ENCODE measurements at regions not wholly inside any gene's neighbourhood (a gene's known extent, or its start where the extent isn't known, plus 50 kb on each side); places are given as distances from the start of the nearest gene placed in this dataset.

GRCh38 chr18:64332835-64333234, 183.9 kb upstream of the LINC00305 start:
- Histone ChIP-seq H3K4me1 (peaks cover 0 to 17% (median 0%) of the 10 kb centered on the region in 9 donors), H3K27ac (no peak overlapping the region), H3K9me3 (no peaks in the 10 kb centered on the region), H3K36me3 (no peaks in the 10 kb centered on the region), H3K4me3 (no peak overlapping the region), H3K27me3 (no peaks in the 10 kb centered on the region)
- 64 to 67% methylated on average over 6 of the region's 6 CpGs for WGBS, 2 donors
- DNase-seq (no peak), ATAC-seq (no peak)
- intact Hi-C loops (cut with DNase I) = no loop called here
- no peak for TF ChIP-seq CTCF (IDR thresholded peaks at IDR 0.05)

DNA sequence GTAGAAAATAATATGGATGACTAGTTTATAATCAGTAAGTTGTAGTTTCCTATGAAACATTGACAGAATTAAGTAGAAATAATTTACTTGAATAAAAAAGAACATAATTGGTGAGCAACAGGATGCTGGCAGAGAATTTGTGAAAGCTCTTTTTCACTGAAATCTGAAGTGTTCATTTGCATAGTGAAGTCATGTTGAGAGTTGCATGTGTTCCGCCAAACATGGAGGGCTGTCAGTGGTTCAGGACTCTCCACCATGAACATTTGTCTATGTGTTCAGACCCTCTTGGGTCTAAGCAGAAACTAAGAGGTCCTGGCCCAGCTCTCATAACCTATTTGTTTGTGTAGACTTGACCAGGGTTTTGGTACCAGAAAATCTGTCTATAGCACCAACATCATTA, 182.5 kb upstream of the LINC00305 start:
- H3K27ac ChIP-seq = no peak overlapping the region
- TF ChIP-seq CTCF (IDR thresholded peaks at IDR 0.05) = no peak
- no peak for DNase-seq
- no peaks in the 10 kb centered on the region for H3K27me3 ChIP-seq
- WGBS, 2 donors = 96 to 97% methylated on average over 1 of the region's 1 CpG
- ATAC-seq = no peak
- no peaks in the 10 kb centered on the region for H3K36me3 ChIP-seq
- H3K4me3 ChIP-seq = no peak overlapping the region
- intact Hi-C loops (cut with DNase I) = no loop called here
- H3K9me3 ChIP-seq = no peaks in the 10 kb centered on the region
- peaks cover 0 to 17% (median 0%) of the 10 kb centered on the region in 9 donors for H3K4me1 ChIP-seq

DNA sequence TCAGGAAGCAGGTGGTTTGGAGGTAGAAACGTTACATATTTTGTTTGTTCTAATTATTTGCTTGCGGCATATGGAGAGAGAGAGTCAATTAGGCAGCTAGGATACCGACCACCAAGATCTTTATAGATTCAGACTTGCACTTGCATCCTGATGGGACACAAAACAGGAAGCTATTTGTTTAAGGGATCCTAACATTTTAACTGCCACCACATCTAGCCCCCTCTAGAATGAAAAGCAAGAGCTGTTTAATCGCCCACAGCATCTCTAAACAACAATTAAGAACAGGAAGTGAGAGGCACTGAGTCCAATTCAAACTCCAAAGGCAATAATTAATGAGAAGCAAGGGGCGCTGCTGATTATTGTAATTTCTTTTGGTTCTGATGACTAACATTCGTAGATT, 182.0 kb upstream of the LINC00305 start:
- Histone ChIP-seq H3K36me3 (no peaks in the 10 kb centered on the region), H3K27ac (no peak overlapping the region), H3K4me1 (peaks cover 0 to 17% (median 0%) of the 10 kb centered on the region in 9 donors), H3K4me3 (no peak overlapping the region), H3K27me3 (no peaks in the 10 kb centered on the region), H3K9me3 (no peaks in the 10 kb centered on the region)
- intact Hi-C loops (cut with DNase I) = no loop called here
- DNase-seq = no peak
- 57 to 71% methylated on average over 6 of the region's 6 CpGs for WGBS, 2 donors
- no peak for ATAC-seq
- no peak for TF ChIP-seq CTCF (IDR thresholded peaks at IDR 0.05)

- intact Hi-C loops (cut with DNase I) = no loop called here
- 90 to 93% methylated on average over 4 of the region's 4 CpGs for WGBS, 2 donors
- H3K36me3 ChIP-seq = no peaks in the 10 kb centered on the region
- ATAC-seq = no peak
- TF ChIP-seq CTCF (IDR thresholded peaks at IDR 0.05) = peak in 3 of 9 donors; percentile 10 to 25 (median 15)
- no peaks in the 10 kb centered on the region for H3K9me3 ChIP-seq
- peaks cover 0 to 17% (median 0%) of the 10 kb centered on the region in 9 donors for H3K4me1 ChIP-seq
- H3K4me3 ChIP-seq = no peak overlapping the region
- DNase-seq = no peak
- H3K27me3 ChIP-seq = no peaks in the 10 kb centered on the region
- H3K27ac ChIP-seq = no peak overlapping the region
Observed at GRCh38 chr18:64330161-64330560, 181.3 kb upstream of the LINC00305 start.

Data from heart right ventricle (tissue), 16 donors.